H9 (cell line): ENCODE measurements at regions not wholly inside any gene's neighbourhood (a gene's known extent, or its start where the extent isn't known, plus 50 kb on each side); places are given as distances from the start of the nearest gene placed in this dataset.
A peak's percentile ranks its signal among the peaks of the same experiment; 100 is the strongest.

Experiments
- DNase-seq: peaks from one replicate; pipeline ENCODE4 v3.0.0-alpha.2; 2017
- H2AFZ ChIP-seq: one replicate; pipeline ENCODE4 v1.6.1; 2013; ENCODE audit warnings: mild to moderate bottlenecking, low read length, control low read depth, moderate library complexity
- H2AK5ac ChIP-seq: 2 replicates; pipeline ENCODE4 v1.6.1; 2013; ENCODE audit warnings: low read length, control low read depth, mixed read lengths; ENCODE audit not compliant: insufficient read length
- H2BK120ac ChIP-seq: one replicate; pipeline ENCODE4 v1.6.1; 2013; ENCODE audit warnings: low read depth, mild to moderate bottlenecking, low read length, control low read depth, inconsistent platforms; ENCODE audit not compliant: poor library complexity, severe bottlenecking
- H2BK12ac ChIP-seq: 2 replicates; pipeline ENCODE4 v1.6.1; 2013; ENCODE audit warnings: low read length, control low read depth, mixed read lengths, low read depth; ENCODE audit not compliant: insufficient read length
- H2BK15ac ChIP-seq: 2 replicates; pipeline ENCODE4 v1.6.1; 2013; ENCODE audit warnings: low read depth, low read length, control low read depth
- H2BK20ac ChIP-seq: one replicate; pipeline ENCODE4 v1.6.1; 2013; ENCODE audit warnings: low read depth, mild to moderate bottlenecking, low read length, control low read depth, inconsistent platforms; ENCODE audit not compliant: poor library complexity, severe bottlenecking
- H2BK5ac ChIP-seq: 2 replicates; pipeline ENCODE4 v1.6.1; 2013; ENCODE audit warnings: low read length, control low read depth, mixed read lengths; ENCODE audit not compliant: insufficient read length
- H3K14ac ChIP-seq: 2 replicates; pipeline ENCODE4 v1.6.1; 2013; ENCODE audit warnings: low read length, control low read depth; ENCODE audit not compliant: insufficient read depth
- H3K18ac ChIP-seq: 2 replicates; pipeline ENCODE4 v1.6.1; 2013; ENCODE audit warnings: low read depth, mild to moderate bottlenecking, mixed read lengths, low read length, control low read depth; ENCODE audit not compliant: insufficient read length
- H3K23ac ChIP-seq: 2 replicates; pipeline ENCODE4 v1.6.1; 2013; ENCODE audit warnings: low read length, control low read depth, mixed read lengths, low read depth; ENCODE audit not compliant: insufficient read length
- H3K23me2 ChIP-seq: 2 replicates; pipeline ENCODE4 v1.6.1; 2013; ENCODE audit warnings: low read depth, mild to moderate bottlenecking, mixed read lengths, low read length, control low read depth; ENCODE audit not compliant: insufficient read length, poor library complexity, severe bottlenecking
- H3K27ac ChIP-seq: 2 replicates; pipeline ENCODE4 v1.5.1; 2013; ENCODE audit warnings: low read length, control low read depth, mixed read lengths, low read depth; ENCODE audit not compliant: insufficient read length
- H3K27me3 ChIP-seq: 2 replicates; pipeline ENCODE4 v1.6.1; 2013; ENCODE audit warnings: low read length, control low read depth, inconsistent platforms; ENCODE audit not compliant: insufficient read depth
- H3K4ac ChIP-seq: 2 replicates; pipeline ENCODE4 v1.6.1; 2013; ENCODE audit warnings: low read depth, mild to moderate bottlenecking, control low read depth, inconsistent platforms, low read length, moderate library complexity
- H3K4me1 ChIP-seq: 2 replicates; pipeline ENCODE4 v1.6.1; 2013; ENCODE audit warnings: low read length, control low read depth, inconsistent platforms; ENCODE audit not compliant: insufficient read depth
- H3K4me2 ChIP-seq: 2 replicates; pipeline ENCODE4 v1.6.1; 2013; ENCODE audit warnings: low read length, control low read depth, mixed read lengths; ENCODE audit not compliant: insufficient read length, insufficient read depth
- H3K56ac ChIP-seq: 2 replicates; pipeline ENCODE4 v1.6.1; 2013; ENCODE audit warnings: low read depth, mild to moderate bottlenecking, mixed read lengths, low read length, control low read depth; ENCODE audit not compliant: insufficient read length
- H3K79me1 ChIP-seq: 2 replicates; pipeline ENCODE4 v1.6.1; 2013; ENCODE audit warnings: low read depth, mild to moderate bottlenecking, moderate library complexity, low read length, control low read depth, inconsistent platforms; ENCODE audit not compliant: insufficient read depth, poor library complexity, severe bottlenecking
- H3K79me2 ChIP-seq: 2 replicates; pipeline ENCODE4 v1.6.1; 2013; ENCODE audit warnings: low read length, control low read depth, inconsistent platforms; ENCODE audit not compliant: insufficient read depth
- H3K9ac ChIP-seq: 2 replicates; pipeline ENCODE4 v1.6.1; 2013; ENCODE audit warnings: low read length, control low read depth, mixed read lengths; ENCODE audit not compliant: insufficient read length; ENCODE audit errors: extremely low read depth
- H3K9me3 ChIP-seq: one replicate; pipeline ENCODE4 v1.6.1; 2013; ENCODE audit warnings: low read depth, low read length, inconsistent platforms; ENCODE audit not compliant: control insufficient read depth
- H3T11ph ChIP-seq: one replicate; pipeline ENCODE4 v1.6.1; 2013; ENCODE audit warnings: mild to moderate bottlenecking, low read length, control low read depth, inconsistent platforms
- H4K20me1 ChIP-seq: one replicate; pipeline ENCODE4 v1.6.1; 2013; ENCODE audit not compliant: control insufficient read depth, insufficient read length, insufficient read depth
- H4K5ac ChIP-seq: 2 replicates; pipeline ENCODE4 v1.6.1; 2013; ENCODE audit warnings: low read depth, mild to moderate bottlenecking, mixed read lengths, low read length, control low read depth; ENCODE audit not compliant: insufficient read length
- H4K8ac ChIP-seq: replicated peaks from 2 replicates; pipeline ENCODE4 v1.6.1; 2013; ENCODE audit warnings: low read length, control low read depth, mixed read lengths, low read depth; ENCODE audit not compliant: insufficient read length
- H4K91ac ChIP-seq: 2 replicates; pipeline ENCODE4 v1.6.1; 2013; ENCODE audit warnings: low read depth, mild to moderate bottlenecking, moderate library complexity, mixed read lengths, low read length, control low read depth; ENCODE audit not compliant: insufficient read length
- H3K27ac Mint-ChIP-seq, 3 experiments: 2 replicates in 2 of 3; 3 replicates in 1 of 3; pipeline ENCODE4 v1.8.0; 2020 to 2021; ENCODE audit warnings: mixed read lengths in 3 of 3, mild to moderate bottlenecking in 1 of 3, moderate library complexity in 1 of 3
- H3K27me3 Mint-ChIP-seq: 2 replicates; pipeline ENCODE4 v1.8.0; 2021; ENCODE audit warnings: low read depth, mild to moderate bottlenecking, moderate library complexity, mixed read lengths
- H3K36me3 Mint-ChIP-seq, 3 experiments: 2 replicates in 2 of 3; 3 replicates in 1 of 3; pipeline ENCODE4 v1.8.0; 2020 to 2021; ENCODE audit warnings: low read depth in 3 of 3, mixed read lengths in 3 of 3; ENCODE audit not compliant: insufficient read depth in 1 of 3
- H3K4me1 Mint-ChIP-seq, 2 experiments: 2 replicates each; pipeline ENCODE4 v1.8.0; 2020; ENCODE audit warnings: mixed read lengths in 2 of 2
- H3K4me3 Mint-ChIP-seq, 2 experiments: 2 replicates in 1 of 2; 3 replicates in 1 of 2; pipeline ENCODE4 v1.8.0; 2020 to 2021; ENCODE audit warnings: mild to moderate bottlenecking in 2 of 2, mixed read lengths in 2 of 2, moderate library complexity in 1 of 2
- H3K9me3 Mint-ChIP-seq, 2 experiments: 2 replicates in 1 of 2; 3 replicates in 1 of 2; pipeline ENCODE4 v1.8.0; 2020; ENCODE audit warnings: mild to moderate bottlenecking in 2 of 2, mixed read lengths in 2 of 2, moderate library complexity in 1 of 2
- CTCF ChIP-seq: fragments of 200-600 bp; sonication (generic); conservative IDR thresholded peaks from 3 replicates; pipeline ENCODE4 v1.8.0; 2021; ENCODE audit warnings: antibody characterized with exemption, mild to moderate bottlenecking
- WGBS: extraction: QIAGEN DNeasy Blood & Tissue Kit; methylation state at CpG from one replicate; pipeline ENCODE4 v1.1.7; 2013; ENCODE audit warnings: missing lambda C conversion rate, low lambda C conversion rate, mixed read lengths; ENCODE audit not compliant: insufficient read length; ENCODE audit errors: extremely low coverage; 5-methylcytosine and 5-hydroxymethylcytosine counted together

DNA sequence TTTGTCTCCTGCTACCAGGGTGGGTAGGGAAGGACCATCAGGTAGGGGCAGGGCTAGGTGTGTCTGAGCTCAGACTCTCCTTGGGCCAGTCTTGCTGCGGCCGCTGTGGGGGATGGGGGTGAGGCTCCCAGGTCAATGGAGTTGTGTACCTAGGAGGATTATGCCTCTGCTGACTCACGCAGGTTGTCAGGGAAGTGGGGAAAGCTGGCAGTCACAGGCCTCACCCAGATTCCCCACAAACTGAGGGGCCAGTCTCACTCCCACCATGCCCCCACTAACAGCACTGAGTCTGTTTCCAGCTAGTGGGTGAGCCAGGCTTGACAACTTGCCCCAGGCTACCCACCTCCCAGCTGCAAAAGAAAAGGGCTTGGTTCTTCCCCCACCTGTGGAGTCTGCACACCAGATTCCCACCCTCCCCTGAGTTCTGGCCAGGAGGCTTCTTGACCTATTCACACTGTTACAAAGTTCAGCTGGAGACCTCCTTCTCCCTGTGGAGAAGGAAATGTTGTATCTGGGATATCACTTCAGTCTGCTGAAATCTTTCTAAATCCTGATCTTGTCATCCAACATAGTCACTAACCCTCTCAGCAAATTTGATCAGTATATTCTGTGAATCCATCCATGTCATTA is 69.2 kb upstream of the GJA8 start:
- peak overlapping the region; percentile 74 for H3K27ac ChIP-seq
- H3K4me1 Mint-ChIP-seq: peaks cover 58 to 69% of the 10 kb centered on the region in 2 experiments
- DNase-seq: peak; percentile 71
- no peaks in the 10 kb centered on the region for H3K23me2 ChIP-seq
- no peaks in the 10 kb centered on the region for H4K20me1 ChIP-seq
- H3K79me2 ChIP-seq: no peaks in the 10 kb centered on the region
- no peak overlapping the region for H2BK15ac ChIP-seq
- peak overlapping the region; percentile 73 to 97 (median 92) for H3K27ac Mint-ChIP-seq
- H2AFZ ChIP-seq: no peak overlapping the region
- WGBS: no CpG with 5 or more reads among the region's 3 CpGs
- H4K8ac ChIP-seq: no peak overlapping the region
- no peak overlapping the region for H4K5ac ChIP-seq
- no peak overlapping the region for H2AK5ac ChIP-seq
- no peak overlapping the region for H3K14ac ChIP-seq
- H3K9me3 ChIP-seq: no peaks in the 10 kb centered on the region
- H3K4ac ChIP-seq: no peak overlapping the region
- peaks cover 24% of the 10 kb centered on the region; the same call in 1 of the 2 replicates for H3K4me1 ChIP-seq
- H2BK12ac ChIP-seq: no peak overlapping the region
- no peak overlapping the region for H3K56ac ChIP-seq
- H3K36me3 Mint-ChIP-seq: peaks cover 2 to 17% (median 4%) of the 10 kb centered on the region in 3 experiments; a peak in 4 of 7 replicates
- H3K9ac ChIP-seq: no peak overlapping the region
- H3K27me3 Mint-ChIP-seq: peaks cover 19% of the 10 kb centered on the region
- no peaks in the 10 kb centered on the region for H3K79me1 ChIP-seq
- no peak overlapping the region for H2BK120ac ChIP-seq
- no peak for TF ChIP-seq CTCF
- H3T11ph ChIP-seq: no peak overlapping the region
- H2BK20ac ChIP-seq: no peak overlapping the region
- H3K4me3 Mint-ChIP-seq: peak overlapping the region; percentile 4 to 19; a peak in 1 of 5 replicates
- H2BK5ac ChIP-seq: no peak overlapping the region
- H4K91ac ChIP-seq: no peak overlapping the region
- peak overlapping the region; percentile 2 for H3K4me2 ChIP-seq
- no peak overlapping the region for H3K23ac ChIP-seq
- H3K9me3 Mint-ChIP-seq: peaks cover 8 to 9% of the 10 kb centered on the region in 2 experiments; a peak in 4 of 5 replicates
- H3K18ac ChIP-seq: peak overlapping the region; percentile 60
- no peaks in the 10 kb centered on the region for H3K27me3 ChIP-seq
